Sigmoid colon (tissue), 4 donors: ENCODE measurements at regions not wholly inside any gene's neighbourhood (a gene's known extent, or its start where the extent isn't known, plus 50 kb on each side); places are given as distances from the start of the nearest gene placed in this dataset.

ENCODE experiments used
- CTCF ChIP-seq, 4 experiments: fragments of 450-650 bp in 3 of 4; fragments of 200-600 bp in 1 of 4; IDR thresholded peaks; one replicate each; pipeline ENCODE4 v1.5.1; 2016 to 2019; ENCODE audit warnings: antibody characterized with exemption in 4 of 4, mild to moderate bottlenecking in 3 of 4, moderate library complexity in 2 of 4
- EP300 ChIP-seq, 4 donors: sonication (generic); formaldehyde crosslinking; IDR thresholded peaks; one replicate each; pipeline ENCODE4 v1.6.1; 2017; ENCODE audit warnings: antibody characterized with exemption in 4 of 4
- POLR2A ChIP-seq, 2 donors: fragments of 450-650 bp; IDR thresholded peaks; one replicate each; pipeline ENCODE4 v1.6.1; 2016; ENCODE audit warnings: antibody characterized with exemption in 2 of 2, mild to moderate bottlenecking in 2 of 2, moderate library complexity in 2 of 2

DNA sequence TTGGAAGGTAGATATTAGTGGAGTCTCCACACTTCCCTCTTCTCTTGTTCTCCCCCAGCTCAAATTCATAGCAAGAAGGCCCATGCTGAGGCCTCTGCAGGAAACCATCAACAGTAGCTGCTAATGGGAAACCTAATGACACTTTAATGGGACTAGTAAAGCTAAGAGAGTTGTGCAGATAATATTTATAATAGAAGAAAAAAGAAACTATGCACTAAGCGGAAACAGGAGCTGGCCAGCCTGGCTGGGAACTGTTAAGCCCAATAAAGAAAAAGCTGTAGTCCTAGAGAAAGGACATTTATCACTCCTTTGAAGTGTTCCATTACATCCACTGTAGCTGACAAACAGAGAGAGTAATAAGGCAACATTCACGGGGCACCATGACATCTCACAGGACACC lies 229.6 kb downstream of the IGSF11 start:
- TF ChIP-seq CTCF (IDR thresholded peaks at IDR 0.05) = no peak
- no peak for TF ChIP-seq POLR2A (IDR thresholded peaks at IDR 0.05)
- no peak for TF ChIP-seq EP300 (IDR thresholded peaks at IDR 0.05)
